ENCODE measurements at regions not wholly inside any gene's neighbourhood (a gene's known extent, or its start where the extent isn't known, plus 50 kb on each side); places are given as distances from the start of the nearest gene placed in this dataset.

DNA sequence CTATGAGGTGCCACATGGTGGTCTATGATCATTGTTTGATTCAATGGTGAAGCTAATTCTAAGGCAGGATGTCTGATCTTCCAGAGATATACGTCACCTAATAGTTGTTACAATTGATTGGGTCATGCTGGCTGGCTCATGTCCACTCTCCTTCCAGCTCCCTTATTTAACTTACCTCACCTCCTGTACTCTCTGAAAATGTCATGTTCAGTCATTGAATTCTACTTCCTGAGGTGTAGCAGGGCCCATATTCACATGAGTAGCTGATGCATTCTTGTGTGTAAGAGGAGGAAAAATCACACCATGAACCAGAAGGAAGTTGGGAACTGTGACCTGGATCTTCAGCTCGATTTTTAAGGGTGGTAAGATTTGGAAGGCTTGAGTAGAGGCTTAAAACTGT lies 795.8 kb downstream of the QKI start:
- H3K4me3 ChIP-seq (ENCODE audit: low read length): no peak overlapping the region
- no peaks in the 10 kb centered on the region for H3F3A ChIP-seq (ENCODE audit: insufficient read depth, low read length, poor library complexity, severe bottlenecking)
- H2AFZ ChIP-seq (ENCODE audit: low read depth, low read length): no peak overlapping the region
- H3K9me3 ChIP-seq (ENCODE audit: low read length): no peaks in the 10 kb centered on the region
- TF ChIP-seq EZH2 (IDR thresholded peaks at IDR 0.05; ENCODE audit: borderline replicate concordance, insufficient read depth, low read length, poor library complexity, severe bottlenecking): no peak
- TF ChIP-seq MXI1 (conservative IDR thresholded peaks at IDR 0.05; ENCODE audit: poor library complexity, severe bottlenecking): no peak
- TF ChIP-seq, protein P1, sequence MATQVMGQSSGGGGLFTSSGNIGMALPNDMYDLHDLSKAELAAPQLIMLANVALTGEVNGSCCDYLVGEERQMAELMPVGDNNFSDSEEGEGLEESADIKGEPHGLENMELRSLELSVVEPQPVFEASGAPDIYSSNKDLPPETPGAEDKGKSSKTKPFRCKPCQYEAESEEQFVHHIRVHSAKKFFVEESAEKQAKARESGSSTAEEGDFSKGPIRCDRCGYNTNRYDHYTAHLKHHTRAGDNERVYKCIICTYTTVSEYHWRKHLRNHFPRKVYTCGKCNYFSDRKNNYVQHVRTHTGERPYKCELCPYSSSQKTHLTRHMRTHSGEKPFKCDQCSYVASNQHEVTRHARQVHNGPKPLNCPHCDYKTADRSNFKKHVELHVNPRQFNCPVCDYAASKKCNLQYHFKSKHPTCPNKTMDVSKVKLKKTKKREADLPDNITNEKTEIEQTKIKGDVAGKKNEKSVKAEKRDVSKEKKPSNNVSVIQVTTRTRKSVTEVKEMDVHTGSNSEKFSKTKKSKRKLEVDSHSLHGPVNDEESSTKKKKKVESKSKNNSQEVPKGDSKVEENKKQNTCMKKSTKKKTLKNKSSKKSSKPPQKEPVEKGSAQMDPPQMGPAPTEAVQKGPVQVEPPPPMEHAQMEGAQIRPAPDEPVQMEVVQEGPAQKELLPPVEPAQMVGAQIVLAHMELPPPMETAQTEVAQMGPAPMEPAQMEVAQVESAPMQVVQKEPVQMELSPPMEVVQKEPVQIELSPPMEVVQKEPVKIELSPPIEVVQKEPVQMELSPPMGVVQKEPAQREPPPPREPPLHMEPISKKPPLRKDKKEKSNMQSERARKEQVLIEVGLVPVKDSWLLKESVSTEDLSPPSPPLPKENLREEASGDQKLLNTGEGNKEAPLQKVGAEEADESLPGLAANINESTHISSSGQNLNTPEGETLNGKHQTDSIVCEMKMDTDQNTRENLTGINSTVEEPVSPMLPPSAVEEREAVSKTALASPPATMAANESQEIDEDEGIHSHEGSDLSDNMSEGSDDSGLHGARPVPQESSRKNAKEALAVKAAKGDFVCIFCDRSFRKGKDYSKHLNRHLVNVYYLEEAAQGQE (IDR thresholded peaks at IDR 0.05; ENCODE audit: borderline replicate concordance): no peak
- no peak for TF ChIP-seq TAF1 (IDR thresholded peaks at IDR 0.05; ENCODE audit: low read depth)
- TF ChIP-seq SMC3 (conservative IDR thresholded peaks at IDR 0.05; ENCODE audit: poor library complexity): no peak
- TF ChIP-seq EP300 (conservative IDR thresholded peaks at IDR 0.05; ENCODE audit: poor library complexity, severe bottlenecking): no peak
- TF ChIP-seq, protein P2, sequence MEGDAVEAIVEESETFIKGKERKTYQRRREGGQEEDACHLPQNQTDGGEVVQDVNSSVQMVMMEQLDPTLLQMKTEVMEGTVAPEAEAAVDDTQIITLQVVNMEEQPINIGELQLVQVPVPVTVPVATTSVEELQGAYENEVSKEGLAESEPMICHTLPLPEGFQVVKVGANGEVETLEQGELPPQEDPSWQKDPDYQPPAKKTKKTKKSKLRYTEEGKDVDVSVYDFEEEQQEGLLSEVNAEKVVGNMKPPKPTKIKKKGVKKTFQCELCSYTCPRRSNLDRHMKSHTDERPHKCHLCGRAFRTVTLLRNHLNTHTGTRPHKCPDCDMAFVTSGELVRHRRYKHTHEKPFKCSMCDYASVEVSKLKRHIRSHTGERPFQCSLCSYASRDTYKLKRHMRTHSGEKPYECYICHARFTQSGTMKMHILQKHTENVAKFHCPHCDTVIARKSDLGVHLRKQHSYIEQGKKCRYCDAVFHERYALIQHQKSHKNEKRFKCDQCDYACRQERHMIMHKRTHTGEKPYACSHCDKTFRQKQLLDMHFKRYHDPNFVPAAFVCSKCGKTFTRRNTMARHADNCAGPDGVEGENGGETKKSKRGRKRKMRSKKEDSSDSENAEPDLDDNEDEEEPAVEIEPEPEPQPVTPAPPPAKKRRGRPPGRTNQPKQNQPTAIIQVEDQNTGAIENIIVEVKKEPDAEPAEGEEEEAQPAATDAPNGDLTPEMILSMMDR (IDR thresholded peaks at IDR 0.05; ENCODE audit: poor library complexity, severe bottlenecking): no peak
- TF ChIP-seq RAD21 (conservative IDR thresholded peaks at IDR 0.05): no peak
- TF ChIP-seq POLR2AphosphoS5 (IDR thresholded peaks at IDR 0.05): no peak
- no peaks in the 10 kb centered on the region for H4K20me1 ChIP-seq (ENCODE audit: insufficient read depth)
- H3K36me3 ChIP-seq (ENCODE audit: insufficient read depth, low read length): no peaks in the 10 kb centered on the region
- H3K4me2 ChIP-seq (ENCODE audit: low read length): no peak overlapping the region
- no peak overlapping the region for H3K27ac ChIP-seq (ENCODE audit: low read length)
- no peaks in the 10 kb centered on the region for H3K79me2 ChIP-seq (replicated peaks; ENCODE audit: insufficient read depth, low read length)
- no peak overlapping the region for H3K9ac ChIP-seq (ENCODE audit: low read length)
- no peaks in the 10 kb centered on the region for H3K27me3 ChIP-seq (ENCODE audit: insufficient read depth, low read depth, low read length)
- H3K9me2 ChIP-seq (ENCODE audit: insufficient read depth, low read length): no peaks in the 10 kb centered on the region

DNA sequence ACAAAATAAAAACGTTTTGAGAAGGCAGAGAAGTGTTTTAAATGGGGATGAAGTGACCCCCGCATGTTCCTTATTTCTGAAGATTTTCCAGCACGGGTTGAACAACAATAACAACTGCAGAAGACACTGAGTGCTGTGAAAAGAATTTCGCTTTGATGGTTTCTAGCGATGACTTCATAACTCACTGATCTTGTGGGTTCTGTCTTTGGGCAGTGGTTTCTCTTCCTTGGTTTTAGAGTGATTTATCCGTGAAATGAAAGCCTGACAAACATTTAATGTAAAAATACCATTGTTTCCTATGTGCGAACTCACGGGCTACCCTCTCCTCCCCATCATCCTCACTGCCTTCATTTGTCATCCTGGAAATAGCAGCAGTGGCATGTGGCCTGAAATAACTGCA lies 793.9 kb downstream of the QKI start:
- H3K4me2 ChIP-seq (ENCODE audit: low read length): no peak overlapping the region
- H3K4me3 ChIP-seq (ENCODE audit: low read length): no peak overlapping the region
- H3K9me3 ChIP-seq (ENCODE audit: low read length): no peaks in the 10 kb centered on the region
- no peak overlapping the region for H3K9ac ChIP-seq (ENCODE audit: low read length)
- no peaks in the 10 kb centered on the region for H3K36me3 ChIP-seq (ENCODE audit: insufficient read depth, low read length)
- H4K20me1 ChIP-seq (ENCODE audit: insufficient read depth): no peaks in the 10 kb centered on the region
- H3K27ac ChIP-seq (ENCODE audit: low read length): no peak overlapping the region
- no peaks in the 10 kb centered on the region for H3K79me2 ChIP-seq (replicated peaks; ENCODE audit: insufficient read depth, low read length)
- H2AFZ ChIP-seq (ENCODE audit: low read depth, low read length): no peak overlapping the region
- TF ChIP-seq POLR2AphosphoS5 (IDR thresholded peaks at IDR 0.05): no peak
- TF ChIP-seq, protein P1 (IDR thresholded peaks at IDR 0.05; ENCODE audit: borderline replicate concordance): no peak
- TF ChIP-seq TAF1 (IDR thresholded peaks at IDR 0.05; ENCODE audit: low read depth): no peak
- TF ChIP-seq EP300 (conservative IDR thresholded peaks at IDR 0.05; ENCODE audit: poor library complexity, severe bottlenecking): no peak
- TF ChIP-seq, protein P2 (IDR thresholded peaks at IDR 0.05; ENCODE audit: poor library complexity, severe bottlenecking): no peak
- no peak for TF ChIP-seq EZH2 (IDR thresholded peaks at IDR 0.05; ENCODE audit: borderline replicate concordance, insufficient read depth, low read length, poor library complexity, severe bottlenecking)
- no peaks in the 10 kb centered on the region for H3K9me2 ChIP-seq (ENCODE audit: insufficient read depth, low read length)
- no peaks in the 10 kb centered on the region for H3K27me3 ChIP-seq (ENCODE audit: insufficient read depth, low read depth, low read length)
- no peaks in the 10 kb centered on the region for H3F3A ChIP-seq (ENCODE audit: insufficient read depth, low read length, poor library complexity, severe bottlenecking)

Data from neural cell (in vitro differentiated cells).